ENCODE measurements at regions not wholly inside any gene's neighbourhood (a gene's known extent, or its start where the extent isn't known, plus 50 kb on each side); places are given as distances from the start of the nearest gene placed in this dataset.

- TF ChIP-seq, protein P1, sequence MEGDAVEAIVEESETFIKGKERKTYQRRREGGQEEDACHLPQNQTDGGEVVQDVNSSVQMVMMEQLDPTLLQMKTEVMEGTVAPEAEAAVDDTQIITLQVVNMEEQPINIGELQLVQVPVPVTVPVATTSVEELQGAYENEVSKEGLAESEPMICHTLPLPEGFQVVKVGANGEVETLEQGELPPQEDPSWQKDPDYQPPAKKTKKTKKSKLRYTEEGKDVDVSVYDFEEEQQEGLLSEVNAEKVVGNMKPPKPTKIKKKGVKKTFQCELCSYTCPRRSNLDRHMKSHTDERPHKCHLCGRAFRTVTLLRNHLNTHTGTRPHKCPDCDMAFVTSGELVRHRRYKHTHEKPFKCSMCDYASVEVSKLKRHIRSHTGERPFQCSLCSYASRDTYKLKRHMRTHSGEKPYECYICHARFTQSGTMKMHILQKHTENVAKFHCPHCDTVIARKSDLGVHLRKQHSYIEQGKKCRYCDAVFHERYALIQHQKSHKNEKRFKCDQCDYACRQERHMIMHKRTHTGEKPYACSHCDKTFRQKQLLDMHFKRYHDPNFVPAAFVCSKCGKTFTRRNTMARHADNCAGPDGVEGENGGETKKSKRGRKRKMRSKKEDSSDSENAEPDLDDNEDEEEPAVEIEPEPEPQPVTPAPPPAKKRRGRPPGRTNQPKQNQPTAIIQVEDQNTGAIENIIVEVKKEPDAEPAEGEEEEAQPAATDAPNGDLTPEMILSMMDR (IDR thresholded peaks at IDR 0.05) = no peak
- no peak for TF ChIP-seq ZFX (IDR thresholded peaks at IDR 0.05; ENCODE audit: borderline replicate concordance)
Measured at GRCh38 chr12:41972196-41972595, 172.5 kb downstream of the GXYLT1 start.
